Gastroesophageal sphincter (tissue), 3 donors: ENCODE measurements at regions not wholly inside any gene's neighbourhood (a gene's known extent, or its start where the extent isn't known, plus 50 kb on each side); places are given as distances from the start of the nearest gene placed in this dataset.

Experiments used
- POLR2A ChIP-seq, 2 donors: fragments of 450-650 bp; IDR thresholded peaks; one replicate each; pipeline ENCODE4 v1.6.1; 2017; ENCODE audit warnings: antibody characterized with exemption in 2 of 2, mild to moderate bottlenecking in 2 of 2, moderate library complexity in 1 of 2
- POLR2AphosphoS5 ChIP-seq: sonication (generic); formaldehyde crosslinking; IDR thresholded peaks from one replicate; pipeline ENCODE4 v1.6.1; 2017; ENCODE audit warnings: antibody characterized with exemption
- TF ChIP-seq, protein P1 (sequence below), 4 experiments: fragments of 200-600 bp in 2 of 4; fragments of 450-650 bp in 2 of 4; sonication (generic) in 1 of 4; IDR thresholded peaks; one replicate each; pipeline ENCODE4 v1.5.1; 2017 to 2019; ENCODE audit warnings: antibody characterized with exemption in 4 of 4, mild to moderate bottlenecking in 2 of 4, moderate library complexity in 2 of 4

DNA sequence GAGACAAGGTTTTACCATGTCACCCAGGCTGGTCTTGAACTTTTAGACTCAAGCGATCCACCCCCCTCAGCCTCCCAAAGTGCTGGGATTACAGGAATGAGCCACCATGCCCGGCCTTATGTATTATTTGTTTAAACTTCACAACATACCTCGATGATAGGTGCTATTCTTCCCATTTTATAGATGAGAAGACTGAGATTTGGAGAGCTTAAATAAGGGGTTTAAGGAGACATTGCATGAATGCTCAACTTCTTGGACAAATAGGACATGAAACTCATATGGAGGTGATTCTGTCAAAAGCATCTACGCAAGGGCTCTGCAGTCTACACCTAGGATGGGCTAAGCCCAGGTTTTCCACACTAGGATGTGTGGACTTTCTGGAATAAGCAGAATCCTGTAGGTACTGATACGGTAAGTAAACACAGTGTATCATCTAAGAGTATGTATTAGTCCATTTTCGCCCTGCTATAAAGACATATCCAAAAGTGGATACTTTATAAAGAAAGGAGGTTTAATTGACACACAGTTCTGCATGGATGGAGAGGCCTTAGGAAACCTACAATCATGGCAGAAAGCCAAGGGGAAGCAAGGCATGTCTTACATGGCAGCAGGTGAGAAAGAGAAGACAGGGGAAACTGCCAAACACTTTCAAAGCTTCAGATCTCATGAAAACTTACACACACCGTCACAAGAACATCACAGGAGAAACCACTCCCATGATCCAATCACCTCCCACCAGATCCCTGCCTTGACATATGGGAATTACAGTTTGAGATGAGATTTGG is 62.8 kb upstream of the CAPRIN1 start:
- TF ChIP-seq, protein P1, sequence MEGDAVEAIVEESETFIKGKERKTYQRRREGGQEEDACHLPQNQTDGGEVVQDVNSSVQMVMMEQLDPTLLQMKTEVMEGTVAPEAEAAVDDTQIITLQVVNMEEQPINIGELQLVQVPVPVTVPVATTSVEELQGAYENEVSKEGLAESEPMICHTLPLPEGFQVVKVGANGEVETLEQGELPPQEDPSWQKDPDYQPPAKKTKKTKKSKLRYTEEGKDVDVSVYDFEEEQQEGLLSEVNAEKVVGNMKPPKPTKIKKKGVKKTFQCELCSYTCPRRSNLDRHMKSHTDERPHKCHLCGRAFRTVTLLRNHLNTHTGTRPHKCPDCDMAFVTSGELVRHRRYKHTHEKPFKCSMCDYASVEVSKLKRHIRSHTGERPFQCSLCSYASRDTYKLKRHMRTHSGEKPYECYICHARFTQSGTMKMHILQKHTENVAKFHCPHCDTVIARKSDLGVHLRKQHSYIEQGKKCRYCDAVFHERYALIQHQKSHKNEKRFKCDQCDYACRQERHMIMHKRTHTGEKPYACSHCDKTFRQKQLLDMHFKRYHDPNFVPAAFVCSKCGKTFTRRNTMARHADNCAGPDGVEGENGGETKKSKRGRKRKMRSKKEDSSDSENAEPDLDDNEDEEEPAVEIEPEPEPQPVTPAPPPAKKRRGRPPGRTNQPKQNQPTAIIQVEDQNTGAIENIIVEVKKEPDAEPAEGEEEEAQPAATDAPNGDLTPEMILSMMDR (IDR thresholded peaks at IDR 0.05), result no peak
- TF ChIP-seq POLR2AphosphoS5, result no peak
- no peak for TF ChIP-seq POLR2A (IDR thresholded peaks at IDR 0.05)
